ENCODE measurements at regions not wholly inside any gene's neighbourhood (a gene's known extent, or its start where the extent isn't known, plus 50 kb on each side); places are given as distances from the start of the nearest gene placed in this dataset.
A peak's percentile ranks its signal among the peaks of the same experiment; 100 is the strongest.
"Not testable (repeated sequence)": the region's sequence is repeated elsewhere in the genome, so short reads cannot be mapped to it uniquely, and the experiment has no call there.

- ATAC-seq = not testable (repeated sequence)
Observed at GRCh38 chr10:23545866-23546265, 107.0 kb downstream of the OTUD1 start.

DNA sequence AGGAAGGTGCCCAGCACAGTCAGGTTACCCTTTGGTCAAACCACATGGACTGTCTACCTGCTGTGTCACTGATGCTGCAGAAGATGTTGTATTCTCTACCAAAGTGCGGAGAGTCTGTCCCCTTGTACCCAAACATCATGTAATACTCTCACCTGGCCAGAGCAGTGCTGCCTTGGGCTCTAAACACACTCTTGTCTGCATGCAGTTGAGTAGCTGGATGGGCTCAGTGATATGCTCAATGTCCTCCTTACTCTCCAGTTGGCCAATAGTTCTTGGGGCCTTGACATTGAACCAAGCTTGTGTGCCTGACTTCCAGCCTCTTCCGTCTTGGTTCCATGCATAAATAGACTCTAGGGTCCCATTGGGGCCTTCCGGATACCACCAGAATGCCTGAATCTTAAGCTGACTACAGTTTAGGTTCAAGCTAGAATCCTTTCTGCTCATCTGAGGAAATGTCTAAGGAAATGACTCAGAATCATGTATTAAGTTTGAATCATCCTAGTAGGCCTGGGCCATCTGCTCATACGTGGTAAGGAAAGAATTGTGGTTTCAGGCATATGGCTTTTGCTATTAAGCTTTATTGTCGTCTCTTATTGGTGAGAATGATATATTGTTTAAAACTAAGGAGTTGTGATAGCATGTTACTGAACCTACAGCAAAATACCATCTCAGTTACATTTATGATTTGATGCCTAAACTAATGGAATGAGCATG is 118.0 kb downstream of the OTUD1 start:
- ATAC-seq = peak; percentile 73

GRCh38 chr10:23557777-23558176 is 118.9 kb downstream of the OTUD1 start:
- no peak for ATAC-seq

- peak; percentile 82 for ATAC-seq
Observed at GRCh38 chr10:23558361-23558799, 119.5 kb downstream of the OTUD1 start.

- no peak for ATAC-seq
Observed at GRCh38 chr10:23568996-23569395, 130.1 kb downstream of the OTUD1 start.

GRCh38 chr10:23571884-23572283 is 133.0 kb downstream of the OTUD1 start:
- ATAC-seq = no peak

DNA sequence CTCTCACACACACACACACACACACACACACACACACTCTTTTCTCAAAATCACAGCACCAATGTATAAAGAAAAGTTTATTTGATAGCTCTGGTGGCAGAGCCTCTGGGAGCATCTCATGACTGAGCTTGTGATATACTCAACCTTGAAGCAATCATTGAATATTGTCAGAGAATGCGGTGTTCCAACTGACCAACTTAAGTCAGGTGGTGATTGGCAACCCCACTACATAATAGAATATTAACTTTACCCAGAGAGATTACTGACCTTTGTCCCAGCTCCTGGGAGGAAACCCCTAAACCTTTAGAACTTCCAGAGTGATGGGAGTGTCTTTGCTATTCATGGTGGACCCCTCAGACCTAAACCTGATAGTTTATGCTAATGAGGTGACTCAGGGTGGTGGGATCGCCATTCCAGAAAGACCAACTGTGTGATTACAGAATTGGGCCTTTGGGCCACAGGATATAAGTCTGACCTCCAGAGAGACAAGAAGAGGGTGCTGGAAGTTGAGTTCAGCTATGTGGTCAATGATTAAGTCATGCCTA is 143.1 kb downstream of the OTUD1 start:
- no peak for ATAC-seq

DNA sequence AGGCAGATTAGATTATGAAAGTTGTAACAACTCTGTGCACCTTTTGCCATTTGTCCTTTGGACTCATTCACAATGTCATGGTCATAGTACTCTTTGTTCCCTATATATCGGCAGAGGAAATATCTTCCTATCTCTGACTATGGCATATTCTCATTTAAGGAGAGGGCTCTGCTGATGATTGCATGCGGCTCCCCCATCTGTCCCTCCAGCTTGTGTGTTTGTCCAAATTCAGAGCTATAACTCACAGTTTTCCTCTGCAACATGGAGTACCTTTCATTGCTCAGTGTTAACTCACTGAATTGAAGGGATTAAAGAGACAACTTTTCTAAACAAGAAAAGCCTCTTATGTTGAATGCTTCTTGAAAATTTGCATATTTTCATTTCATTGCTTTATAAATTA is 145.5 kb downstream of the OTUD1 start:
- no peak for ATAC-seq

GRCh38 chr10:23585186-23585585 is 146.3 kb downstream of the OTUD1 start:
- ATAC-seq = no peak

DNA sequence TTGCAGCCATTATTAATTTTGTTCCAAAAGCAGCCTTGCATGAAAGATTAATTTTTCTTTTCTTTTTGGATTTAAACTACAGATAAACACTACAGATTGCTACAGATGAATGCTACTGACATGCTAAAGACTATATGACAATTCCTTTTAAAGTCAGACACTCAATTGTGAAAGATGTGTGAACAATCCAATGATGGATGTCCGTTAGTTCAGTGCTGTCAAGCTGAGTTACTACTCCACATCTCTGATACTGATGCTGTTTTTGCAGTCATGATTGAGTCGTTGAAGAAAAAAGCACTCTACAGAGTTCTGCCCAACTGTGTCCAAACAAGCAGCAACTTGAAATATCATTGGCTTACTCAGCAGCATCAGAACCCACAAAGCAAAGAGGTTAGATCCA is 146.8 kb downstream of the OTUD1 start:
- no peak for ATAC-seq

GRCh38 chr10:23595278-23595677 is 156.4 kb downstream of the OTUD1 start:
- ATAC-seq = not testable (repeated sequence)

DNA sequence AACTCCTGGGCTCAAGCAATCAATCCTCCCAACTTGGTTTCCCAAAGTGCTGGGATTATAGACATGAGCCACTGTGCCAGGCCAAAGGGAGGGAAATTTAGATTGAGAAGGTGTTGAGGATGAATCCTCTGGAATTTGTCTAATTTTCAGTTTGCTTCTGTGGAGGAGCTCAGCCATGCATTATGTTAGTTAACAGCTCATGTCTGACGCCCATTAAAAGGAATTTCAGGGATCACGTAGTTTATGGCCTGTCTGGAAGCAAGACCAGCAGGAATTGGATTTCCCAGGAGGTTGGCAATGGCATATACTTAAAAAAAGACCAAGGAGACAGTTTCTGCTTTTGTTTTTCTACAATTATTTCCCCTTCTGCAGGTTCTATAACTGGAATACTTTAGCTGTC is 165.7 kb downstream of the OTUD1 start:
- no peak for ATAC-seq

DNA sequence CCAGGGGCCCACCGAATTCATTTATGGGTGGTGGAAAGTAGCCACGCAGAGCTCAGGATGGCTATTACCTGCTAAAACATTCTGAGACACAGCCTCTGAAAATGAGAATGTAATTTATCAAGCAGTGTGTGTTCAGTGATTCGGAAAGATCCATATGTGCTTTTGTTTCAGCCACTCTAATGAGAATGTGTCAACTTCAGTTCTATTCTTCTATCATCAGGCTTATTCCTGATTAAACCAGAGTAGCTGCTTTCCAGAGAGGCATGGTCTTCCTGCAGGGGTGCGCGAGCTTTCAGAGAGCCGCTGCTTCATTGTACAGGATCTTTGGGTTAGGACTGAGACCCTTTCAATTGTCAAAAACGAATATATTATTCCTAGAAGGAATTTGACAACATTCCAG is 167.6 kb downstream of the OTUD1 start:
- no peak for ATAC-seq

DNA sequence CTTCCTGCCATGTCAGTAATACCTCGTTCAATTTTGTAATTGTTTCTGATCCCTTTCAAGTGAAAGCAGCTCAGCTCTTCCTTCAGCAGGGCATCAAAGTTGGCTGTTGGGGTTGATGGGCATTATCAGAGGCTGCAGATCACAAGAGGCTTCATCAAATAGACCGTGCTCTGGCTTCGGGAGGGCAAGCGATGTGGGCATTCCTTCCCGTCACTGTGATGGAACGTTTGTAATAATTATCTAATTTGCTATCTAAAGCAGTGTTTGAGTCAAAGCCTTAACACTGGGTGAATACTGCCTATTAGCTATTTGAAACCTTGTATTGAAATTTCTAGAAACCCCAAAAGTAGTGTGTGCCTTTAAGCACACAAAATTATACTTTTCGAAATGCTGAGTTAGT is 170.1 kb downstream of the OTUD1 start:
- no peak for ATAC-seq

GRCh38 chr10:23610626-23611307 is 171.9 kb downstream of the OTUD1 start:
- peak; percentile 88 for ATAC-seq

GRCh38 chr10:23611308-23612029 is 172.6 kb downstream of the OTUD1 start:
- no peak for ATAC-seq

- ATAC-seq = no peak
Observed at GRCh38 chr10:23613900-23614299, 175.0 kb downstream of the OTUD1 start.

DNA sequence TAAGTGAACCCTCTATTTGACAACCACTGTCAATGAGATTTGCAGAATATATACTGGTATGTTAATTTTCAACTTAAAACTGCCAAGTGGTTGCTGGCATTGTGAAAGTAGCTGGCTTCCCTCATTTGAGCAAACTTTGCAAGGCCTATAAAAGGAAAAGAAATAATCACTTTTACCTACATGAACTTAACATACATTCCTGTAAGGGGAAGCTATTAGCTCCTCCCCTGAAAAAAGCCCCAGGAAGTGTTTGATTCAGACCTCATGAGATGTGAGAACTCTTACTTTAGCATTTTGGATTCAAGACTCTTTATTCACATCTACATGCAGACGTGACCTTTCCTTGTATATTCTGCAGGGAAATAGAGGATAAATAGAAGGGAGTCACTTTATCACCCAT is 175.6 kb downstream of the OTUD1 start:
- no peak for ATAC-seq

DNA sequence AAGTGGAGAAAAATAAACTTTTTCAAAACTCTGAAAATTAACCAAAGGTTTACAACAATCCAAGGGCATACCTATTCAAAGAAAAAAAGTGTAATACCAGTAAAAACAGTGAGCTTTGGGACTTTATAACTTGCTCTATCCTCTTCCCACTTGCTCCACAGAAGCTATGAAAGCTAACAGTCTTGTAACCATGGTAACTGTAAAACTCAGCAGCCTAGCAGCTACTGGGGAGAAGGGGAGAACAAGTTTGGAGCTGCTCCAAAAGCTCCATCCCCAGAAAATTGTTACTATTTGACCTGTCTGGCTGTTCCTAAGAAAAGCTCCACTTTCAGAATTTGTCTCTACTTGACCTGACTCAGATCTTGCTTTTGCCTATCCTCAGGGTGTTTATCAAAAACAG is 191.5 kb downstream of the OTUD1 start:
- ATAC-seq = no peak

DNA sequence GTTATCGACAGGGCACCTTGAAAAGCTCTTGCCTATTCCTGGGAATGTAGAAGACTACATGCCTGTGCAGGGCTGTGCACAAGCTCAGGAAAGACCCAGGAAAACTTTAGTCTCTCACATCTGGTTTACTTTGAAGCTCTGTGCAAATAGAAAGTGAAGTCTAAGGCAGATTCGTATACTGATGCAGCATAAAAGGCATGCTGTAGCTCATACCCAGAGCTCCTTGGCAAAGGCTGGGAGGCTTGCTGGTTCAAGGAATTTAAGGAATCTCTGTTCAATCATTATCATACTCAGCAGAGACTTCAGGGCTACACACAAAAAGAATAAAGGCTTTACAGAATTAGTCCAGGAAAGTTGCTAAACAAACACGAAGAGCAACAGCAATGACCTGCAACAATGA is 192.0 kb downstream of the OTUD1 start:
- no peak for ATAC-seq

DNA sequence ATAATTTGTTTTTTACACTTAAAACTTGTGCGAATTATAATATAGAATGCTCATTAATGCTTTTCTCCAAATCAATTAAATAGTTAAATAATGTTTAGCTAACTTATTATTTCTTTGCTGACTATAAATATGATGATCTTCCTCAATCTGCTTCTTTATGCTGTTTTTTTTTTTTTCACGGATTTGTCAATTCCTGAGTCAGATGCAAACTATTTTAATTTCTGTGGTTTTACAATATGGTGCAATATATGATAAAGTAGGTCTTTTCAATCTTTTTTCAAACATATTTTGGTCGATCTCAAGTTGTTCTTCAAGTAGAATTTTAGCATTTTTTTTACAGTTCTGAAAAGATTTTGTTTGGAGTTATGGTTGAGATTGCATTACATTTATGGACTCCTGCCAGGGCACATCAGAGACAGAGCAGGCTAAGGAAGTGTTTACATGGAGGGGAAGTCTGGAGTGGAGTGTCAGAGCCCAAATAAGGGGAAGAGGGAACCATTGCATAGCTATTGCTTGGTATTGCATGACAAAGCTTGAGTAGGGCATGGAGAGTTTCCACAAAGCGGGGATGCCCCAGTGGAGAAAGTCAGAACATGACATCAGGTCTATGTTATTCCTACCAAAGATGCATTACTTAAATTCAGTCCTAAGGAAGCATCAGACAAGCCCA is 204.4 kb downstream of the OTUD1 start:
- peak; percentile 29 for ATAC-seq

- ATAC-seq = no peak
Observed at GRCh38 chr10:23648618-23649017, 209.7 kb downstream of the OTUD1 start.

GRCh38 chr10:23656735-23657134 is 217.9 kb downstream of the OTUD1 start:
- no peak for ATAC-seq
